ENCODE measurements at regions not wholly inside any gene's neighbourhood (a gene's known extent, or its start where the extent isn't known, plus 50 kb on each side); places are given as distances from the start of the nearest gene placed in this dataset.

GRCh38 chr6:33880104-33880678 is 76.4 kb upstream of the MLN start:
- H3K9me3 ChIP-seq (ENCODE audit: control insufficient read depth in 2 of 2, low read length in 2 of 2), result no peaks in the 10 kb centered on the region
- no peak overlapping the region for H3K9ac ChIP-seq (ENCODE audit: low read length in 2 of 2)
- H3K4me1 ChIP-seq (ENCODE audit: control insufficient read depth, insufficient read depth, low read length), result peaks cover 13% of the 10 kb centered on the region
- H3K36me3 ChIP-seq (ENCODE audit: control insufficient read depth in 2 of 2, insufficient read depth in 2 of 2, low read length in 2 of 2), result no peaks in the 10 kb centered on the region
- no peak overlapping the region for H3K27ac ChIP-seq (ENCODE audit: low read length)
- no peaks in the 10 kb centered on the region for H3K27me3 ChIP-seq (ENCODE audit: control insufficient read depth in 1 of 2, insufficient read depth in 2 of 2, low read length in 2 of 2)
- H3K4me3 ChIP-seq (ENCODE audit: low read length in 2 of 2), result no peak overlapping the region

GRCh38 chr6:33878562-33878961 is 74.8 kb upstream of the MLN start:
- no peaks in the 10 kb centered on the region for H3K27me3 ChIP-seq (ENCODE audit: control insufficient read depth in 1 of 2, insufficient read depth in 2 of 2, low read length in 2 of 2)
- H3K4me1 ChIP-seq (ENCODE audit: control insufficient read depth, insufficient read depth, low read length), result peaks cover 8% of the 10 kb centered on the region
- no peak overlapping the region for H3K4me3 ChIP-seq (ENCODE audit: low read length in 2 of 2)
- H3K36me3 ChIP-seq (ENCODE audit: control insufficient read depth in 2 of 2, insufficient read depth in 2 of 2, low read length in 2 of 2), result no peaks in the 10 kb centered on the region
- H3K9me3 ChIP-seq (ENCODE audit: control insufficient read depth in 2 of 2, low read length in 2 of 2), result no peaks in the 10 kb centered on the region
- no peak overlapping the region for H3K9ac ChIP-seq (ENCODE audit: low read length in 2 of 2)
- H3K27ac ChIP-seq (ENCODE audit: low read length), result no peak overlapping the region

GRCh38 chr6:33877982-33878535 is 74.3 kb upstream of the MLN start:
- H3K9me3 ChIP-seq (ENCODE audit: control insufficient read depth in 2 of 2, low read length in 2 of 2), result no peaks in the 10 kb centered on the region
- H3K4me1 ChIP-seq (ENCODE audit: control insufficient read depth, insufficient read depth, low read length), result peaks cover 8% of the 10 kb centered on the region
- no peaks in the 10 kb centered on the region for H3K27me3 ChIP-seq (ENCODE audit: control insufficient read depth in 1 of 2, insufficient read depth in 2 of 2, low read length in 2 of 2)
- no peak overlapping the region for H3K9ac ChIP-seq (ENCODE audit: low read length in 2 of 2)
- H3K27ac ChIP-seq (ENCODE audit: low read length), result no peak overlapping the region
- no peaks in the 10 kb centered on the region for H3K36me3 ChIP-seq (ENCODE audit: control insufficient read depth in 2 of 2, insufficient read depth in 2 of 2, low read length in 2 of 2)
- no peak overlapping the region for H3K4me3 ChIP-seq (ENCODE audit: low read length in 2 of 2)

- H3K4me1 ChIP-seq (ENCODE audit: control insufficient read depth, insufficient read depth, low read length), result no peaks in the 10 kb centered on the region
- H3K36me3 ChIP-seq (ENCODE audit: control insufficient read depth in 2 of 2, insufficient read depth in 2 of 2, low read length in 2 of 2), result no peaks in the 10 kb centered on the region
- no peaks in the 10 kb centered on the region for H3K9me3 ChIP-seq (ENCODE audit: control insufficient read depth in 2 of 2, low read length in 2 of 2)
- H3K9ac ChIP-seq (ENCODE audit: low read length in 2 of 2), result no peak overlapping the region
- H3K27ac ChIP-seq (ENCODE audit: low read length), result no peak overlapping the region
- H3K4me3 ChIP-seq (ENCODE audit: low read length in 2 of 2), result no peak overlapping the region
- peaks cover 0 to 2% of the 10 kb centered on the region in 2 donors for H3K27me3 ChIP-seq (ENCODE audit: control insufficient read depth in 1 of 2, insufficient read depth in 2 of 2, low read length in 2 of 2)
Observed at GRCh38 chr6:33875696-33876095, 71.9 kb upstream of the MLN start.

- H3K4me3 ChIP-seq (ENCODE audit: low read length in 2 of 2), result no peak overlapping the region
- H3K36me3 ChIP-seq (ENCODE audit: control insufficient read depth in 2 of 2, insufficient read depth in 2 of 2, low read length in 2 of 2), result no peaks in the 10 kb centered on the region
- H3K9me3 ChIP-seq (ENCODE audit: control insufficient read depth in 2 of 2, low read length in 2 of 2), result no peaks in the 10 kb centered on the region
- H3K27me3 ChIP-seq (ENCODE audit: control insufficient read depth in 1 of 2, insufficient read depth in 2 of 2, low read length in 2 of 2), result peaks cover 0 to 2% of the 10 kb centered on the region in 2 donors
- H3K9ac ChIP-seq (ENCODE audit: low read length in 2 of 2), result no peak overlapping the region
- H3K27ac ChIP-seq (ENCODE audit: low read length), result no peak overlapping the region
- H3K4me1 ChIP-seq (ENCODE audit: control insufficient read depth, insufficient read depth, low read length), result no peaks in the 10 kb centered on the region
Observed at GRCh38 chr6:33875141-33875581, 71.4 kb upstream of the MLN start.

- peaks cover 0 to 2% of the 10 kb centered on the region in 2 donors for H3K27me3 ChIP-seq (ENCODE audit: control insufficient read depth in 1 of 2, insufficient read depth in 2 of 2, low read length in 2 of 2)
- H3K36me3 ChIP-seq (ENCODE audit: control insufficient read depth in 2 of 2, insufficient read depth in 2 of 2, low read length in 2 of 2), result no peaks in the 10 kb centered on the region
- H3K27ac ChIP-seq (ENCODE audit: low read length), result no peak overlapping the region
- H3K4me1 ChIP-seq (ENCODE audit: control insufficient read depth, insufficient read depth, low read length), result no peaks in the 10 kb centered on the region
- H3K9ac ChIP-seq (ENCODE audit: low read length in 2 of 2), result no peak overlapping the region
- no peaks in the 10 kb centered on the region for H3K9me3 ChIP-seq (ENCODE audit: control insufficient read depth in 2 of 2, low read length in 2 of 2)
- H3K4me3 ChIP-seq (ENCODE audit: low read length in 2 of 2), result no peak overlapping the region
Observed at GRCh38 chr6:33874136-33874760, 70.4 kb upstream of the MLN start.

- H3K36me3 ChIP-seq (ENCODE audit: control insufficient read depth in 2 of 2, insufficient read depth in 2 of 2, low read length in 2 of 2), result no peaks in the 10 kb centered on the region
- no peaks in the 10 kb centered on the region for H3K9me3 ChIP-seq (ENCODE audit: control insufficient read depth in 2 of 2, low read length in 2 of 2)
- H3K4me3 ChIP-seq (ENCODE audit: low read length in 2 of 2), result no peak overlapping the region
Observed at GRCh38 chr6:33872761-33873160, 69.0 kb upstream of the MLN start.

GRCh38 chr6:33869826-33870423 is 66.1 kb upstream of the MLN start:
- no peaks in the 10 kb centered on the region for H3K9me3 ChIP-seq (ENCODE audit: control insufficient read depth in 2 of 2, low read length in 2 of 2)
- no peaks in the 10 kb centered on the region for H3K4me1 ChIP-seq (ENCODE audit: control insufficient read depth, insufficient read depth, low read length)
- no peak overlapping the region for H3K27ac ChIP-seq (ENCODE audit: low read length)
- H3K9ac ChIP-seq (ENCODE audit: low read length in 2 of 2), result no peak overlapping the region
- H3K27me3 ChIP-seq (ENCODE audit: control insufficient read depth in 1 of 2, insufficient read depth in 2 of 2, low read length in 2 of 2), result peaks cover 0 to 2% of the 10 kb centered on the region in 2 donors
- H3K4me3 ChIP-seq (ENCODE audit: low read length in 2 of 2), result no peak overlapping the region
- no peaks in the 10 kb centered on the region for H3K36me3 ChIP-seq (ENCODE audit: control insufficient read depth in 2 of 2, insufficient read depth in 2 of 2, low read length in 2 of 2)

More at GRCh38 chr6:33872761-33873160, 69.0 kb upstream of the MLN start:
- Histone ChIP-seq H3K9ac (ENCODE audit: low read length in 2 of 2) (no peak overlapping the region), H3K4me1 (ENCODE audit: control insufficient read depth, insufficient read depth, low read length) (no peaks in the 10 kb centered on the region), H3K27me3 (ENCODE audit: control insufficient read depth in 1 of 2, insufficient read depth in 2 of 2, low read length in 2 of 2) (peaks cover 0 to 2% of the 10 kb centered on the region in 2 donors), H3K27ac (ENCODE audit: low read length) (no peak overlapping the region)

- H3K27ac ChIP-seq (ENCODE audit: low read length), result no peak overlapping the region
Observed at GRCh38 chr6:33869121-33869520, 65.3 kb upstream of the MLN start.

GRCh38 chr6:33868141-33868540 is 64.3 kb upstream of the MLN start:
- Histone ChIP-seq H3K36me3 (ENCODE audit: control insufficient read depth in 2 of 2, insufficient read depth in 2 of 2, low read length in 2 of 2) (no peaks in the 10 kb centered on the region), H3K4me3 (ENCODE audit: low read length in 2 of 2) (no peak overlapping the region), H3K27me3 (ENCODE audit: control insufficient read depth in 1 of 2, insufficient read depth in 2 of 2, low read length in 2 of 2) (peaks cover 0 to 2% of the 10 kb centered on the region in 2 donors), H3K9ac (ENCODE audit: low read length in 2 of 2) (no peak overlapping the region), H3K27ac (ENCODE audit: low read length) (no peak overlapping the region), H3K4me1 (ENCODE audit: control insufficient read depth, insufficient read depth, low read length) (no peaks in the 10 kb centered on the region), H3K9me3 (ENCODE audit: control insufficient read depth in 2 of 2, low read length in 2 of 2) (no peaks in the 10 kb centered on the region)

More at GRCh38 chr6:33869121-33869520, 65.3 kb upstream of the MLN start:
- Histone ChIP-seq H3K4me1 (ENCODE audit: control insufficient read depth, insufficient read depth, low read length) (no peaks in the 10 kb centered on the region), H3K9ac (ENCODE audit: low read length in 2 of 2) (no peak overlapping the region), H3K36me3 (ENCODE audit: control insufficient read depth in 2 of 2, insufficient read depth in 2 of 2, low read length in 2 of 2) (no peaks in the 10 kb centered on the region), H3K27me3 (ENCODE audit: control insufficient read depth in 1 of 2, insufficient read depth in 2 of 2, low read length in 2 of 2) (peaks cover 0 to 2% of the 10 kb centered on the region in 2 donors), H3K9me3 (ENCODE audit: control insufficient read depth in 2 of 2, low read length in 2 of 2) (no peaks in the 10 kb centered on the region), H3K4me3 (ENCODE audit: low read length in 2 of 2) (no peak overlapping the region)

Measured in stomach smooth muscle (tissue), 2 donors.